Stimulated activated CD4-positive, alpha-beta T cell treated with anti-CD3 and anti-CD28 coated beads, Interleukin-4, amount 100 ng/mL, for 4 hours (primary cell): ENCODE measurements at regions not wholly inside any gene's neighbourhood (a gene's known extent, or its start where the extent isn't known, plus 50 kb on each side); places are given as distances from the start of the nearest gene placed in this dataset.
A peak's percentile ranks its signal among the peaks of the same experiment; 100 is the strongest.

Experiments used
- DNase-seq, 2 experiments: peaks; one replicate each; pipeline ENCODE4 v3.0.0-alpha.2; 2020

GRCh38 chr2:106041150-106041549 lies 153.0 kb downstream of the UXS1 start:
- no peak for DNase-seq

GRCh38 chr2:106039634-106040315 lies 154.3 kb downstream of the UXS1 start:
- DNase-seq: no peak

- DNase-seq: no peak
These were observed 155.3 kb downstream of the UXS1 start for GRCh38 chr2:106038601-106039375.

GRCh38 chr2:106037932-106038331 lies 156.2 kb downstream of the UXS1 start:
- DNase-seq: no peak

GRCh38 chr2:106037262-106037661 lies 156.8 kb downstream of the UXS1 start:
- DNase-seq: no peak

- DNase-seq: no peak
These were observed 159.8 kb downstream of the UXS1 start for GRCh38 chr2:106034325-106034724.

- DNase-seq: no peak
These were observed 161.4 kb downstream of the UXS1 start for GRCh38 chr2:106032676-106033075.

GRCh38 chr2:106030287-106031268 lies 163.5 kb downstream of the UXS1 start:
- DNase-seq: peak; percentile 38 to 50

GRCh38 chr2:106028192-106028591 lies 165.9 kb downstream of the UXS1 start:
- DNase-seq: no peak

- DNase-seq: no peak
These were observed 167.6 kb downstream of the UXS1 start for GRCh38 chr2:106026271-106027190.

GRCh38 chr2:106025796-106026195 lies 168.3 kb downstream of the UXS1 start:
- DNase-seq: no peak

- DNase-seq: no peak
These were observed 172.5 kb downstream of the UXS1 start for GRCh38 chr2:106021662-106022028.

GRCh38 chr2:106020821-106021661 lies 173.1 kb downstream of the UXS1 start:
- DNase-seq: no peak

- DNase-seq: no peak
These were observed 174.1 kb downstream of the UXS1 start for GRCh38 chr2:106020032-106020431.

- DNase-seq: no peak
These were observed 176.0 kb downstream of the UXS1 start for GRCh38 chr2:106018141-106018540.

GRCh38 chr2:106012591-106013347 lies 181.3 kb downstream of the UXS1 start:
- no peak for DNase-seq

- DNase-seq: no peak
These were observed 182.0 kb downstream of the UXS1 start for GRCh38 chr2:106012001-106012590.

- DNase-seq: no peak
These were observed 182.7 kb downstream of the UXS1 start for GRCh38 chr2:106011380-106011779.

GRCh38 chr2:106010818-106011355 lies 183.2 kb downstream of the UXS1 start:
- DNase-seq: no peak

- no peak for DNase-seq
These were observed 185.0 kb downstream of the UXS1 start for GRCh38 chr2:106009096-106009495.
